Body of pancreas (tissue), 4 donors: ENCODE measurements at regions not wholly inside any gene's neighbourhood (a gene's known extent, or its start where the extent isn't known, plus 50 kb on each side); places are given as distances from the start of the nearest gene placed in this dataset.

Experiments
- CTCF ChIP-seq, 7 experiments: fragments of 450-650 bp in 4 of 7; fragments of 200-600 bp in 3 of 7; sonication (generic) in 3 of 7; IDR thresholded peaks; one replicate each; pipeline ENCODE4 v1.5.1; 2016 to 2019; ENCODE audit warnings: antibody characterized with exemption in 7 of 7
- POLR2A ChIP-seq, 3 donors: fragments of 450-650 bp; IDR thresholded peaks; one replicate each; pipeline ENCODE4 v1.6.1; 2016; ENCODE audit warnings: antibody characterized with exemption in 3 of 3, mild to moderate bottlenecking in 2 of 3

DNA sequence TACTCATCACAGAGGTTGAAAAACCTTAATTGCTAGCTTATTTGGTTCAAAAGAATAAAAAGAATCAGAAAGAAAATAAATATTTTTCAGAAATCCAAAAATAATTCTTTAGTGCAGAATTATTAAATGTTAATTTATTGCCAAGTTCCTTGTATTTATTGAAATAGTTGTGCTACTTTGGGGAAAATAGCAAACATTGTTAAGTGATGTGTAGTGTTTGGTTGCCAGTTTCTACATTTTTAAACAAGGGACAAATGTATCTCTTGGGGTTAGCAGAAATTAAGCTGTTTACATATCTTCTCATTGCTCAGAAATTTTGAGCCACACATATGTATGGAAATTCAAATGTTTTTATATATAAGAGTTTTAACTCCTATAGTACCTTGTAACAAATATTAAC lies 775.0 kb downstream of the USP25 start:
- TF ChIP-seq CTCF (IDR thresholded peaks at IDR 0.05) = no peak
- no peak for TF ChIP-seq POLR2A (IDR thresholded peaks at IDR 0.05)
